Activated T-helper 17 cell treated with anti-CD3 and anti-CD28 coated beads, Interleukin-2, amount 50 U/mL, for 72 hours (primary cell): ENCODE measurements at regions not wholly inside any gene's neighbourhood (a gene's known extent, or its start where the extent isn't known, plus 50 kb on each side); places are given as distances from the start of the nearest gene placed in this dataset.

Experiments
- ATAC-seq: fragments of 150-1000 bp; cut with Tn5 transposase; replicated peaks from 2 replicates; pipeline ENCODE4 v1.10.0; 2021; ENCODE audit warnings: mild to moderate bottlenecking, moderate library complexity
- H3K27ac Mint-ChIP-seq: one replicate; pipeline ENCODE4 v1.8.0; 2022; ENCODE audit warnings: mixed read lengths
- H3K27me3 Mint-ChIP-seq: one replicate; pipeline ENCODE4 v1.8.0; 2022; ENCODE audit warnings: mixed read lengths
- H3K36me3 Mint-ChIP-seq: one replicate; pipeline ENCODE4 v1.8.0; 2022; ENCODE audit warnings: low read depth, mild to moderate bottlenecking, mixed read lengths
- H3K4me1 Mint-ChIP-seq: one replicate; pipeline ENCODE4 v1.8.0; 2022; ENCODE audit warnings: mixed read lengths
- H3K4me3 Mint-ChIP-seq: one replicate; pipeline ENCODE4 v1.8.0; 2022; ENCODE audit warnings: mild to moderate bottlenecking, mixed read lengths
- H3K9me3 Mint-ChIP-seq: one replicate; pipeline ENCODE4 v1.8.0; 2022; ENCODE audit warnings: mixed read lengths

DNA sequence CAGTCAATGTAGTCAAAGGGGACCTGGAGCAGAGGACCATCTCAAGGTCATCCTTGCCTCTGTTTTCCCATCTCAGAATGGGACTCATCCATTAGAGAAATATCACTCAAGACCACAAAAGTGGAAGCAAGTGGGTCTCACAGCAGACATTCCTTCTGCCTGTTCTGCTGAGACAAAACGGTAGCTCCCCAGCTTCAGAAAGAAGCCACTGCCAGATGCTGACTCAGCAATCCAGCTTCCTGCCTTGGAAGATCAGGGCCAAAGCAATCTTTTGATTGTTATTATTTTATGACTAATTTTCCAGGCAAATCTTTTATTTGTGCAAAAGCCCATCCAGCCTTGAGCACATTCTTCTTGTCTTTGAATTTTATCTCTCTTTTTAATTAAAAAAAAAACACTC, 86.8 kb downstream of the CCT6B start:
- Mint-ChIP-seq H3K4me1 (no peaks in the 10 kb centered on the region), H3K27ac (no peak overlapping the region), H3K9me3 (no peaks in the 10 kb centered on the region), H3K36me3 (no peaks in the 10 kb centered on the region), H3K27me3 (peaks cover 10% of the 10 kb centered on the region), H3K4me3 (no peak overlapping the region)
- ATAC-seq: no peak

DNA sequence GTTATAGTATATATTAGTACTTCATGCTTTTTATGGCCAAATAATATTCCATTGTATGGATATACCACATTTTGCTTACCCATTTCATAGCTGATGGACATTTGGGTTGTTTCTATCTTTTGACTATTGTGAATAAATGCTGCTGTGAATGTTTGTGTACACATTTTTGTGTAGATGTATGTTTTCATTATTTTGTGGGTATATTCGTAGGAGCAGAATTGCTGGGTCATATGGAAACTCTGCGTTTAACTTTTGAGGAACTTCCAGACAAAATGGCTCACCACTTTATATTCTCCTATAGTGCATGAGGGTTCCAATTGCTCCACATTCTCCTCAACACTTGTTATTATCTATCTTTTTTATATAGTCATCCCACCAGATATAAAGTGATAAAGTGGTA, 88.6 kb downstream of the CCT6B start:
- Mint-ChIP-seq H3K27ac (no peak overlapping the region), H3K36me3 (no peaks in the 10 kb centered on the region), H3K4me3 (no peak overlapping the region), H3K27me3 (peaks cover 10% of the 10 kb centered on the region), H3K9me3 (no peaks in the 10 kb centered on the region), H3K4me1 (no peaks in the 10 kb centered on the region)
- no peak for ATAC-seq

DNA sequence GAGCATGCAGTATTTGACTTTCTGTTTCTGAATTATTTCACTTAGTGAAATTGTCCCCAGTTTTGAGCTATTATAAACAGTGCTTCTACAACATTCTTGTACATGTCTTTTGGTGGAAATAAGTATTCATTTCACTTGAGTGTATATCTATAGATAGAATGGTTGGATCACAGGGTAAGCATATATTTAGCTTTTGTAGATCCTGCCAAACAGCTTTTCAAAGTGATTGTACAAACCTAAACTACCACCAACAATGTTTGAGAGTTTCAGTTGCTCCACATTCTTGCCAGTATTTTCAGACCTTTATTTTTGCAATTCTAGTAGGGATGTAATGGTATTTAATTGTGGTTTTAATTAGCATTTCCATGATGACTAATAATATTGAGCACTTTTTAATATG, 91.6 kb downstream of the CCT6B start:
- no peak for ATAC-seq
- H3K9me3 Mint-ChIP-seq: no peaks in the 10 kb centered on the region
- H3K36me3 Mint-ChIP-seq: no peaks in the 10 kb centered on the region
- no peak overlapping the region for H3K27ac Mint-ChIP-seq
- H3K4me1 Mint-ChIP-seq: no peaks in the 10 kb centered on the region
- peaks cover 4% of the 10 kb centered on the region for H3K27me3 Mint-ChIP-seq
- no peak overlapping the region for H3K4me3 Mint-ChIP-seq

DNA sequence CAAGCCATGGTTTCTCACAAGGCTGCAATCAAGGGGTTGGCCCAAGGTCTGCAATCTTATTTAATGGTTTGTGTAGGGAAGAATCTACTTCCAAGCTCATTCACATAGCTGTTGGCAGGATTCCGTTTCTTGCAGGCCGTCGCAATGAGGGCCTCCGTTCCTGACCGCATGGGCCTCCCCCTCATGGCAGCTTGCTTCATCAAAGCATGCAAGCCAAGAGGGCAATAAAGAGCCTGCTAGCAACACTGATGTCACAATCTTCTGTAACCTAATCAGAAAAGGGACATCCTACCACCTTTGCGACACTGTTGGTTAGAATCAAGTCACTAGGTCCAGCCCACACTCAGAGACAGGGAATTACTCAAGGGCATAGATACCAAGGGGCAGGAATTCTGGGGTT, 95.5 kb downstream of the CCT6B start:
- H3K4me1 Mint-ChIP-seq: no peaks in the 10 kb centered on the region

DNA sequence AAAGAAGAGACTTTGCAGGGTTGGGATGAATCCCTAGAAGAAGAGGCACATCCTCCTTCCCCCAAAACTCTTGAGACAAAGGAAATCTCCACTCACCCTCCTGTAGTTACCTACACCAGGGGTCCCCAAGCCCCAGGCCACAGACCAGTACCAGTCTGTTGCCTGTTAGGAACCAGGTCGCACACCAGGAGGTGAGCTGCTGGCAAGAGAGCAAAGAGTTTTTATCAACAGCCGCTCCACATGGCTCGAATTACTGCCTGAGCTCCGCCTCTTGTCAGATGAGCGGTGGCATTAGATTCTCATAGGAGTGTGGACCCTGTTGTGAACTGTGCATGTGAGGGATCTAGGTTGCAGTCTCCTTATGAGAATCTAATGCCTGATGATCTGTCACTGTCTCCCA, 98.9 kb downstream of the CCT6B start:
- no peak overlapping the region for H3K4me3 Mint-ChIP-seq
- H3K9me3 Mint-ChIP-seq: no peaks in the 10 kb centered on the region
- no peaks in the 10 kb centered on the region for H3K36me3 Mint-ChIP-seq
- peaks cover 9% of the 10 kb centered on the region for H3K27me3 Mint-ChIP-seq
- ATAC-seq: no peak
- no peak overlapping the region for H3K27ac Mint-ChIP-seq
- peaks cover 5% of the 10 kb centered on the region for H3K4me1 Mint-ChIP-seq

More for the DNA sequence above, 95.5 kb downstream of the CCT6B start:
- Mint-ChIP-seq H3K9me3 (no peaks in the 10 kb centered on the region), H3K27me3 (no peaks in the 10 kb centered on the region), H3K36me3 (no peaks in the 10 kb centered on the region), H3K4me3 (no peak overlapping the region), H3K27ac (no peak overlapping the region)
- no peak for ATAC-seq

DNA sequence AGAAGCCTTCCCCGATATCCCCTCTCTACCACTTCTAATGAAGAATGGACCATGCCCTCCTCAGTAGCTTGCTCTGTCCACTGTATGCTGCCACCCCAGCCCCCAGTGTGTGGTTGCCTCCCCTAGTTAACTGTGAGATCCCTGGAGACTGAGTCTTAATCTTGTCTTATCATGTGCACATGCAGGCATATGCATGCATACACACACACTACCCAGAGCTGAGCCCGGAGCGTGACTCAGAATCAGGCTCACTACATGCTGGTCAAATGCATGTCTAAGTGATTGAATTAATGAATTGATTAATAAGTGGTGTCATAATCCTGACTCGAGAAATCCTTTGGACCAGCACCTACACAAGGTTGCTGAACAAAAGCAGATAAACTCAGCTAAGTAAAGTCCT, 99.4 kb downstream of the CCT6B start:
- Mint-ChIP-seq H3K9me3 (no peaks in the 10 kb centered on the region), H3K4me1 (peaks cover 5% of the 10 kb centered on the region), H3K36me3 (no peaks in the 10 kb centered on the region), H3K27me3 (peaks cover 14% of the 10 kb centered on the region), H3K27ac (no peak overlapping the region), H3K4me3 (no peak overlapping the region)
- ATAC-seq: no peak

DNA sequence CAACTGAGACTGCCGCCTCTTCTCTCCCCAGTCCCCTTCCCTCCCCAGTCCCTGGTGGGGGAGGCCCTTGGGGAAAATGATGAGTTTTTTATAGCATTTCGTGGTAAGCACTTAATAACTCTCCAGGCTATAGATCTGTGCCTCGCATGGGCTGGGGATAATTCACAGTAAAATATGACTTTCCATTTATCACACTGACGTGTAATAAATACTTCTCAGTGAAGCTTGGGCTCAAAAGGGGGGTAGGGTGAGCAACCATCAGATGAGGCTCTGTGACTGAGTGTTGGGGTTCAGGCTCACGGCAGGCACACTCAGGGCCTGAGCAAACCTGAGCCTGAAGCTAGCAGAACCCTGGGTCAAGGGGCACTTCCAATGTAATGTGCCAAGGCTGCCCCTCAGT, 101.6 kb downstream of the CCT6B start:
- peak overlapping the region; percentile 52 for H3K27ac Mint-ChIP-seq
- H3K9me3 Mint-ChIP-seq: no peaks in the 10 kb centered on the region
- H3K4me3 Mint-ChIP-seq: no peak overlapping the region
- H3K27me3 Mint-ChIP-seq: peaks cover 16% of the 10 kb centered on the region
- peaks cover 5% of the 10 kb centered on the region for H3K4me1 Mint-ChIP-seq
- ATAC-seq: peak; percentile 71
- H3K36me3 Mint-ChIP-seq: no peaks in the 10 kb centered on the region

DNA sequence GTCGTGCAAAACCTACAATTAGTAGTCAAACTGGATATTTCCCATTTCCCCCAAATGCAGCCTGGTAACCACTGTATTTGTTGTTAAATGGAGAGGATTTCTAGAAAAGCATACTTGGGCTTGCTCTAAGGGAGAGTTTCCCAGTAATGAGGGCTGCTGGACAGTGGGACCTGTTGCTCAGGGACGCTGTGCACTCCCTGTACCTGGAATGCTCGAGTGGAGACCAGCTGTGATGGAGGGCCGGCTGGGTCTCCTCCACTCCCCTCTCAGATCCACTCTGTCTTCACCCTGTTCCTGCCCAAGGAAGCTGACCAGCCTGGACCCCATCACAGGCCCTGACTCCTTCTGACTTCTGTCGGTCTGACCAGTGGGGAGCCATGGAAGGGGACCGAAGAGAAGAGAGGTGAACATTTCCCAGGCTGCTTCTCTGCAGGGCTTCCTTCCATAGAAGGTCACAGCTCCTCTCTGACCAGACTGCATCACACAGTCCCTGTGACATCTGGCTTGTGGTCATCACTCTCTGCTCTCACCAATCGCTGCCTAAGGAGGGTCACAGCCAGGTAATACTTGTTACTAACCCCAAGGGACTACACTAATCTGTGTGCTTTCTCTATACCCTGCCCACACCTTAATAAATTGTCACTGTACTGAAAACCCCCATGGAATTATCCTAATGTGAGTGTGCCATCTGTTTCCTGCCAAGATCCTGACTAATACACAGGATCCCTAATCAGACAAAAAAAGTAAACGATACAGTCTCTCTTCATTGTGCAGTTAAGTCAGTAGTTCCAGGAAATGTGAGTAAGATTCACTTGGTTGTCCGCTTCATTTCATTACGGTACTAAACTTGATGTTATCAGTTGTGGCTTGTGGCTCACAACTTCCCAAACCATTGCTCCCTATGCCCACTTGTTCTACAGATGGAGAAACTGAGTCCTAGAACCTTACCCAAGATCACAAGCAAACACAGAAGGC, 102.4 kb downstream of the CCT6B start:
- Mint-ChIP-seq H3K27ac (peak overlapping the region; percentile 52), H3K27me3 (peaks cover 19% of the 10 kb centered on the region), H3K9me3 (no peaks in the 10 kb centered on the region), H3K4me1 (peaks cover 5% of the 10 kb centered on the region), H3K4me3 (no peak overlapping the region), H3K36me3 (no peaks in the 10 kb centered on the region)
- ATAC-seq: peak; percentile 81

DNA sequence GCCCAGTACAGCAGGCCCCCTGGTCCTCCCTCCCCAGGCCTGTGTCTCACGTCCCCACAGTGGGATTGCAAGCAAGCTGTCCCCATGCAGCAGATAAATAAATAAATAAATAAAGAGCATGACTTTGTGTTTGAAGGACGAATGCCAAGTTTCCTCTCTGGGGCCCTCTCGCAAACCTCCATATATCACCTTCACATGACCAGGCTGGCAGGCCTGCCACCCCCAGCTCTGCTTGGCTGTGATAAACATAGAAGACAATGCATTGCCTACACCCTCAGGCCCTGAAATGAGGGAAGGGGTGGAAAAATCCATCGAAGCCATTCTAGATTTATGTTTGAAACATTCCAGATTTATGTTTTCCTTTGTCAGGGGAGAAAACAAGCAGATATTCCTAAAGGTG, 107.3 kb downstream of the CCT6B start:
- peaks cover 1% of the 10 kb centered on the region for H3K4me1 Mint-ChIP-seq

DNA sequence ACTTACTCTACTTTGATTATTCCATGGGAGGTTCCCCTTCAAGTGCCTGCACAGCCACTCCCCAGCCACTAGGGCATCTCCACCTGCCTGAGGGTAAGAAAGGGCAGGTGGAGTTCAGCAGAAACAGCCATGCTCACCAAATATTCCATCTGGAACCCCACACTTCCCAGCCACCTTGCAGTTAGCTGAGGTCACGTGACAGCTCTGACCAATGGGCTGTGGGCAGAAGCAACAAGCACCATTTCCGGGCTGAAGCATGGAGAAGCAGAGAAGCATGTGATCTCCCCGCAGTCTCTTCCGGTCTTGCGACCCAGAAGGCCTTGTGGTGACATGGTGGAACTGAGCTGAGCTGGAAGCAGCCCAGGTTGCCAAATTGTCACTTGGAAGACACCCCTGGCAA, 108.6 kb downstream of the CCT6B start:
- no peak for ATAC-seq
- H3K4me3 Mint-ChIP-seq: no peak overlapping the region
- H3K4me1 Mint-ChIP-seq: no peaks in the 10 kb centered on the region

More for the DNA sequence above, 107.3 kb downstream of the CCT6B start:
- Mint-ChIP-seq H3K27me3 (peaks cover 16% of the 10 kb centered on the region), H3K4me3 (no peak overlapping the region), H3K36me3 (no peaks in the 10 kb centered on the region), H3K27ac (no peak overlapping the region), H3K9me3 (no peaks in the 10 kb centered on the region)
- ATAC-seq: no peak

DNA sequence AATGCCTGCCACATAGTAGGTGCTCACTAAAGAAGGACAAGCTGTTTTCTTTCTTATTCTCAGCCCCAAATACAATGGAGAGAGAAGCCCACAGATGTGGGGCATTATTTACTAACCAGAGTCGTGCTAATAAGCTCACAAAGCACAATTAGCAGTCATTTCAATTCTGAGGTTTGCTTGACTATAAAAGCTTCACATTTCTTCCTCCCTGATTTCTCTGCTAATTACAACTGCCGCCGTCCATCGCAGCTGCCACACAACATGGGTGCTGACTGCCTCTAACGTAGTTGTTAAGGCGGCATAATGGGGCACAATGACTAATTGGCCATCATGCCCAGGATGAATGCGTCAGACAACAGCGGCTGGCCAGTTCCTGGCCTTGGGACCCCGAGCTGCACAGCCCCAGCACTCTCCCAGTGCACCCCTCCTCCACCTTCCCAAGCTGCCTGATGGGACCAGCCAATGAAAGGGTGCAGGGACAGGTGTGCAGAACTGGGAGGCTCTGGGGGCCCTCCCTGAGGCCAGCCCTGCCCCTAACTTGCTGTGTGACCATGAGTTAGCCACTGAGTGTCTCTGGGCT, 109.2 kb downstream of the CCT6B start:
- Mint-ChIP-seq H3K36me3 (no peaks in the 10 kb centered on the region), H3K9me3 (no peaks in the 10 kb centered on the region), H3K27me3 (peaks cover 12% of the 10 kb centered on the region), H3K27ac (no peak overlapping the region), H3K4me1 (no peaks in the 10 kb centered on the region), H3K4me3 (no peak overlapping the region)
- no peak for ATAC-seq

More for the DNA sequence above, 108.6 kb downstream of the CCT6B start:
- Mint-ChIP-seq H3K27me3 (peaks cover 15% of the 10 kb centered on the region), H3K9me3 (no peaks in the 10 kb centered on the region), H3K36me3 (no peaks in the 10 kb centered on the region), H3K27ac (no peak overlapping the region)

DNA sequence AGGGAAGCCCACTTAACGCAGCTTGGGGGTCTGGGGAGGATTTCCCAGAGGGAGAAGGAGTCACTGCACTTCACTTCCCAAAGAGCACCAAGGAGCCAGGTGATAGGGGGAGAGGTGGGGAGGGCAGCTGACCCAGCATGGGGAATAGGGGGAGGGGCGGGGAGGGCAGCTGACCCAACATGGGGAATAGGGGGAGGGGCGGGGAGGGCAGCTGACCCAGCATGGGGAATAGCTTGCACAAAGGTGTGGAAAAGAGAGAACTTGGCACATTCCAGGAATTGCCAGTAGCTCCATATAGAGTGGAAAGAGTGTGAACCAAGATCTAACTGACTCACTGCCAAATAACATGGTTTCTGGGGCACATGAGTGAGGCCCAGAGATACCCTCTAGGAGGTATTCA, 110.3 kb downstream of the CCT6B start:
- ATAC-seq: no peak
- Mint-ChIP-seq H3K36me3 (no peaks in the 10 kb centered on the region), H3K9me3 (no peaks in the 10 kb centered on the region), H3K27me3 (peaks cover 9% of the 10 kb centered on the region), H3K27ac (no peak overlapping the region), H3K4me3 (no peak overlapping the region), H3K4me1 (no peaks in the 10 kb centered on the region)

DNA sequence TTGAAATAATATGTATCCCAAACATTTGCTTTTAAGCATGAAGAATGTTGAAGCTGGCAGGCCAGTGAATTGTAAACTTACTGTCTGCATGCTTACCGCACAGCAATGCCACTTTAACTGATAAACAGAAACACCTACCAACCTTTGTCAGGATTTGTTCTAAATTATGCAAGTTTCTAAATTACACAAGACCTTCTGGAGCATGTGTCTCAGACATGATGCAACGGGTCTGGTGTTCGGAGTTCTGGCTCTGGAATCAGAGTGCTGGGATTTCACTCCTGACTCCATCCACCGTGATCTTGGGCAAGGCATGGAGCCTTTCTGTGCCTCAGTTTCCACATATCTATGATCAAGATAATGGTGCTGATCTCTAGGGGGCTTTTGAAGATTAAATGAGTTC, 111.2 kb downstream of the CCT6B start:
- H3K4me3 Mint-ChIP-seq: no peak overlapping the region
- no peak overlapping the region for H3K27ac Mint-ChIP-seq
- H3K4me1 Mint-ChIP-seq: no peaks in the 10 kb centered on the region
- H3K27me3 Mint-ChIP-seq: peaks cover 9% of the 10 kb centered on the region
- H3K9me3 Mint-ChIP-seq: no peaks in the 10 kb centered on the region
- no peaks in the 10 kb centered on the region for H3K36me3 Mint-ChIP-seq
- ATAC-seq: no peak

DNA sequence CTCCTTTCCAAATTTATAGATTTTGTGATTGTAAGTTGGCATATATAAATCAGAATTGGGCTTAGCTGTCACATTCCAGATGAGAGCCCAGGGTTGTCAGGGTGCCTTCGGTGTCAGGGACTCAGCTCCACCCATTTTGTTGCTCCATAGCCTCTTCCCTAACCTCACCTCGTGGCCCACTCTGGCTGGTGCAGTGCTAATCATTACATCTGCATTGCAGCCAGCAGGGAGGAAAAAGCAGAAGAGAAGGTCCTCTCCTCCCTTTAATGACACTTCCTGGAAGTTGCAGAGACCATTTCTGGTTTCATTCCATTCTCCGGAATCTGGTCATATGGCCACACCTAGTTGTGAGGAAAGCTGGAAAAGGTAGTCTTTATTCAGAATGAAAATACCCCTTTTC, 113.3 kb downstream of the CCT6B start:
- Mint-ChIP-seq H3K27me3 (peaks cover 2% of the 10 kb centered on the region), H3K9me3 (no peaks in the 10 kb centered on the region), H3K4me1 (no peaks in the 10 kb centered on the region), H3K4me3 (no peak overlapping the region), H3K36me3 (no peaks in the 10 kb centered on the region), H3K27ac (no peak overlapping the region)
- ATAC-seq: no peak

DNA sequence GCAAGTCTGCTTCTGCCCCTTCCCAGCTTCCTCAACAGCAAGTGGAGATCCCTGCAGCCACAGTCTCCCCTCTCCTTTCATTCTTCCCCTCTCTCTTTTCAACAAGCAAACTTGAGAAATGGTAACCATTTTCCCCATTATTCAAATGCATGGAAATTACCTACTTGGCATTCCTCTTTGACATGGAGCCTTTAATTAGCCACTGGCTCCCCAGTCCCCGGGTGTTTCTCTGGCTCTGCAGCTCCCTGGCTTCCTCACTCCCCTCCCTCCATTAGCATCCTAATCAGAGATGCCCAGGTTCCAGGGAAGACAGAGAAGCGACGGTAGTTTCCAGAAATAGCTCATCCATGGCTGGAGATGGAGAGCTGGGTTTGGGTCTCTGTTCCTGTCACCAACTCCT, 116.0 kb downstream of the CCT6B start:
- Mint-ChIP-seq H3K36me3 (no peaks in the 10 kb centered on the region), H3K9me3 (no peaks in the 10 kb centered on the region), H3K27me3 (no peaks in the 10 kb centered on the region), H3K27ac (no peak overlapping the region), H3K4me1 (peaks cover 8% of the 10 kb centered on the region), H3K4me3 (no peak overlapping the region)
- ATAC-seq: no peak
